SK-N-SH treated with all-trans-retinoic acid at 6 μM for 48 hours (cell line): ENCODE measurements at regions not wholly inside any gene's neighbourhood (a gene's known extent, or its start where the extent isn't known, plus 50 kb on each side); places are given as distances from the start of the nearest gene placed in this dataset.

Experiments
- ATAC-seq: fragments of 200-7000 bp; cut with Tn5 transposase; 3 replicates; pipeline ENCODE4 v1.9.1; 2020; ENCODE audit warnings: mild to moderate bottlenecking, moderate library complexity
- ARNTL ChIP-seq: fragments of 450-650 bp; formaldehyde crosslinking; IDR thresholded peaks from 2 replicates; pipeline ENCODE4 v1.5.0; 2020; ENCODE audit warnings: low read depth, mild to moderate bottlenecking, moderate library complexity, borderline replicate concordance
- BACH2 ChIP-seq: fragments of 250-450 bp; sonication (Bioruptor Pico); IDR thresholded peaks from 2 replicates; pipeline ENCODE4 v1.9.0; 2021; ENCODE audit warnings: mild to moderate bottlenecking, borderline replicate concordance
- CSDC2 ChIP-seq: fragments of 250-450 bp; sonication (Bioruptor Pico); IDR thresholded peaks from 2 replicates; pipeline ENCODE4 v1.5.0; 2020; ENCODE audit warnings: mild to moderate bottlenecking, moderate library complexity
- ESRRG ChIP-seq: fragments of 250-450 bp; sonication (Bioruptor Pico); IDR thresholded peaks from 2 replicates; pipeline ENCODE4 v1.6.1; 2021; ENCODE audit warnings: mild to moderate bottlenecking
- GLIS3 ChIP-seq: fragments of 250-450 bp; sonication (Bioruptor Pico); IDR thresholded peaks from 2 replicates; pipeline ENCODE4 v1.5.0; 2020; ENCODE audit warnings: mild to moderate bottlenecking, moderate library complexity
- OSR1 ChIP-seq: fragments of 250-450 bp; sonication (Bioruptor Pico); IDR thresholded peaks from 2 replicates; pipeline ENCODE4 v1.8.0; 2022; ENCODE audit warnings: moderate library complexity, mild to moderate bottlenecking, inconsistent platforms
- PPARA ChIP-seq: fragments of 250-450 bp; sonication (Bioruptor Pico); IDR thresholded peaks from 2 replicates; pipeline ENCODE4 v1.5.0; 2020; ENCODE audit warnings: mild to moderate bottlenecking, borderline replicate concordance
- RARB ChIP-seq: fragments of 250-450 bp; sonication (Bioruptor Pico); IDR thresholded peaks from 2 replicates; pipeline ENCODE4 v1.8.0; 2021; ENCODE audit warnings: mild to moderate bottlenecking, moderate library complexity
- SNAI2 ChIP-seq: fragments of 250-450 bp; sonication (Bioruptor Pico); IDR thresholded peaks from 2 replicates; pipeline ENCODE4 v1.5.0; 2020; ENCODE audit warnings: mild to moderate bottlenecking, moderate library complexity
- TCF4 ChIP-seq: fragments of 250-450 bp; sonication (Bioruptor Pico); IDR thresholded peaks from 2 replicates; pipeline ENCODE4 v1.8.0; 2021; ENCODE audit warnings: mild to moderate bottlenecking, moderate library complexity, borderline replicate concordance
- ZC3H10 ChIP-seq: fragments of 250-450 bp; sonication (Bioruptor Pico); IDR thresholded peaks from 2 replicates; pipeline ENCODE4 v1.5.1; 2021; ENCODE audit warnings: mild to moderate bottlenecking, moderate library complexity
- ZFP3 ChIP-seq: fragments of 250-450 bp; sonication (Bioruptor Pico); IDR thresholded peaks from 2 replicates; pipeline ENCODE4 v1.5.0; 2020; ENCODE audit warnings: mild to moderate bottlenecking, moderate library complexity
- ZFP30 ChIP-seq: fragments of 450-650 bp; formaldehyde crosslinking; IDR thresholded peaks from 2 replicates; pipeline ENCODE4 v1.5.0; 2022; ENCODE audit warnings: mild to moderate bottlenecking, moderate library complexity
- ZNF565 ChIP-seq: fragments of 450-650 bp; formaldehyde crosslinking; conservative IDR thresholded peaks from 2 replicates; pipeline ENCODE4 v1.5.0; 2020; ENCODE audit warnings: low read depth, mild to moderate bottlenecking, moderate library complexity
- TF ChIP-seq, protein P1 (sequence below): fragments of 250-450 bp; sonication (Bioruptor Pico); IDR thresholded peaks from 2 replicates; pipeline ENCODE4 v1.8.0; 2021; ENCODE audit warnings: low read depth, mild to moderate bottlenecking, moderate library complexity, borderline replicate concordance
- TF ChIP-seq, protein P2 (sequence below): fragments of 250-450 bp; sonication (Bioruptor Pico); IDR thresholded peaks from 2 replicates; pipeline ENCODE4 v1.5.1; 2020; ENCODE audit warnings: low read depth, mild to moderate bottlenecking, moderate library complexity
- TF ChIP-seq, protein P3 (sequence below): fragments of 250-450 bp; sonication (Bioruptor Pico); IDR thresholded peaks from 2 replicates; pipeline ENCODE4 v1.5.1; 2021; ENCODE audit warnings: mild to moderate bottlenecking, moderate library complexity
- TF ChIP-seq, protein P4 (sequence below): fragments of 250-450 bp; sonication (Bioruptor Pico); IDR thresholded peaks from 2 replicates; pipeline ENCODE4 v1.8.0; 2020; ENCODE audit warnings: mild to moderate bottlenecking, moderate library complexity, borderline replicate concordance
- TF ChIP-seq, protein P5 (sequence below): fragments of 250-450 bp; sonication (Bioruptor Pico); IDR thresholded peaks from 2 replicates; pipeline ENCODE4 v1.5.0; 2020; ENCODE audit warnings: mild to moderate bottlenecking, moderate library complexity

DNA sequence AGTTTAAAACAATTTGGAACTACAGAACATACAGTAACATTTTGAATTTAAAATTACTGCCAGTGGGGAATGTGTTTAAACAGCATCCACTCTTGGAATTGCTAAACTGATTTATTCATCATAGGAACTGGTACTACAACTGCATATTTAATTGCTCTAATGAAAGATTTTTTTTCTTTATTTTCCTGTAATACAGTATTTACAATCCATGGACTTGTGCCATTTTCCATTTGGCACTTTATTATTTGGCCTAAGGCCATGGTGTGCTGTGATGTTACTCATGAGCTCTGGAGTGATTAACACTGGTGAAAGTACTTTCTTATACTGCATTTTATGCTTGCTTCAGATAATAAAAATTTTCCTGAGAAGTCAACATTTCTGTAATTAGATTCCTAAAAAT is 69.7 kb upstream of the NUDT6 start (continued):
- TF ChIP-seq, protein P1, sequence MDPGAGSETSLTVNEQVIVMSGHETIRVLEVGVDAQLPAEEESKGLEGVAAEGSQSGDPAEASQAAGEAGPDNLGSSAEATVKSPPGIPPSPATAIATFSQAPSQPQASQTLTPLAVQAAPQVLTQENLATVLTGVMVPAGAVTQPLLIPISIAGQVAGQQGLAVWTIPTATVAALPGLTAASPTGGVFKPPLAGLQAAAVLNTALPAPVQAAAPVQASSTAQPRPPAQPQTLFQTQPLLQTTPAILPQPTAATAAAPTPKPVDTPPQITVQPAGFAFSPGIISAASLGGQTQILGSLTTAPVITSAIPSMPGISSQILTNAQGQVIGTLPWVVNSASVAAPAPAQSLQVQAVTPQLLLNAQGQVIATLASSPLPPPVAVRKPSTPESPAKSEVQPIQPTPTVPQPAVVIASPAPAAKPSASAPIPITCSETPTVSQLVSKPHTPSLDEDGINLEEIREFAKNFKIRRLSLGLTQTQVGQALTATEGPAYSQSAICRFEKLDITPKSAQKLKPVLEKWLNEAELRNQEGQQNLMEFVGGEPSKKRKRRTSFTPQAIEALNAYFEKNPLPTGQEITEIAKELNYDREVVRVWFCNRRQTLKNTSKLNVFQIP (CRISPR knock-in tag): no peak
- no peak for TF ChIP-seq TCF4 (CRISPR knock-in tag)

DNA sequence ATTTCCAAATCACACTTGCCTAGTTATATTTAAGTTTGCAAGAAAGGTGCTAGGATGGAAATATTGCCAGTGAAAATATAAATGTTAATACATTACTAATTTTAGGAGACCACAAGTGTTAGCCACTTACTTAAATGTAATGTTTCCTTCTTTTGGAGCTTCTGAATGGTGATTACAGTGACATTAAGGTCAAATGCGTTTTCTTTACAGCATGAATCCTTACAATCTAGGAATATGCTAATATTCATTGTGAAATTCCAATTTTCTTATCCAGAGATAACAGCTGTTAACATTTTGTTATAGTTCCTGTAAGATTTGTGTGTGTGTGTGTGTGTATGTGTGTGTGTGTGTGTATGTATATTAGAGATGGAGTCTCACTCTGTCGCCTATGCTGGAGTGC is 70.2 kb upstream of the NUDT6 start:
- no peak for ATAC-seq
- TF ChIP-seq ZC3H10 (CRISPR knock-in tag) (no peak), ZFP3 (CRISPR knock-in tag) (no peak), BACH2 (CRISPR knock-in tag) (no peak), RARB (CRISPR knock-in tag) (no peak), ZNF565 (no peak), OSR1 (CRISPR knock-in tag) (no peak), SNAI2 (CRISPR knock-in tag) (no peak), ARNTL (CRISPR knock-in tag) (no peak), ESRRG (no peak), ZFP30 (CRISPR knock-in tag) (no peak), GLIS3 (no peak), PPARA (no peak), CSDC2 (CRISPR knock-in tag) (no peak)
- TF ChIP-seq, protein P2, sequence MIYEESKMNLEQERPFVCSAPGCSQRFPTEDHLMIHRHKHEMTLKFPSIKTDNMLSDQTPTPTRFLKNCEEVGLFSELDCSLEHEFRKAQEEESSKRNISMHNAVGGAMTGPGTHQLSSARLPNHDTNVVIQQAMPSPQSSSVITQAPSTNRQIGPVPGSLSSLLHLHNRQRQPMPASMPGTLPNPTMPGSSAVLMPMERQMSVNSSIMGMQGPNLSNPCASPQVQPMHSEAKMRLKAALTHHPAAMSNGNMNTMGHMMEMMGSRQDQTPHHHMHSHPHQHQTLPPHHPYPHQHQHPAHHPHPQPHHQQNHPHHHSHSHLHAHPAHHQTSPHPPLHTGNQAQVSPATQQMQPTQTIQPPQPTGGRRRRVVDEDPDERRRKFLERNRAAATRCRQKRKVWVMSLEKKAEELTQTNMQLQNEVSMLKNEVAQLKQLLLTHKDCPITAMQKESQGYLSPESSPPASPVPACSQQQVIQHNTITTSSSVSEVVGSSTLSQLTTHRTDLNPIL (CRISPR knock-in tag): no peak
- TF ChIP-seq, protein P1 (CRISPR knock-in tag): no peak
- TF ChIP-seq, protein P3, sequence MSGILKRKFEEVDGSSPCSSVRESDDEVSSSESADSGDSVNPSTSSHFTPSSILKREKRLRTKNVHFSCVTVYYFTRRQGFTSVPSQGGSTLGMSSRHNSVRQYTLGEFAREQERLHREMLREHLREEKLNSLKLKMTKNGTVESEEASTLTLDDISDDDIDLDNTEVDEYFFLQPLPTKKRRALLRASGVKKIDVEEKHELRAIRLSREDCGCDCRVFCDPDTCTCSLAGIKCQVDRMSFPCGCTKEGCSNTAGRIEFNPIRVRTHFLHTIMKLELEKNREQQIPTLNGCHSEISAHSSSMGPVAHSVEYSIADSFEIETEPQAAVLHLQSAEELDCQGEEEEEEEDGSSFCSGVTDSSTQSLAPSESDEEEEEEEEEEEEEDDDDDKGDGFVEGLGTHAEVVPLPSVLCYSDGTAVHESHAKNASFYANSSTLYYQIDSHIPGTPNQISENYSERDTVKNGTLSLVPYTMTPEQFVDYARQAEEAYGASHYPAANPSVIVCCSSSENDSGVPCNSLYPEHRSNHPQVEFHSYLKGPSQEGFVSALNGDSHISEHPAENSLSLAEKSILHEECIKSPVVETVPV (CRISPR knock-in tag): no peak
- TF ChIP-seq, protein P4, sequence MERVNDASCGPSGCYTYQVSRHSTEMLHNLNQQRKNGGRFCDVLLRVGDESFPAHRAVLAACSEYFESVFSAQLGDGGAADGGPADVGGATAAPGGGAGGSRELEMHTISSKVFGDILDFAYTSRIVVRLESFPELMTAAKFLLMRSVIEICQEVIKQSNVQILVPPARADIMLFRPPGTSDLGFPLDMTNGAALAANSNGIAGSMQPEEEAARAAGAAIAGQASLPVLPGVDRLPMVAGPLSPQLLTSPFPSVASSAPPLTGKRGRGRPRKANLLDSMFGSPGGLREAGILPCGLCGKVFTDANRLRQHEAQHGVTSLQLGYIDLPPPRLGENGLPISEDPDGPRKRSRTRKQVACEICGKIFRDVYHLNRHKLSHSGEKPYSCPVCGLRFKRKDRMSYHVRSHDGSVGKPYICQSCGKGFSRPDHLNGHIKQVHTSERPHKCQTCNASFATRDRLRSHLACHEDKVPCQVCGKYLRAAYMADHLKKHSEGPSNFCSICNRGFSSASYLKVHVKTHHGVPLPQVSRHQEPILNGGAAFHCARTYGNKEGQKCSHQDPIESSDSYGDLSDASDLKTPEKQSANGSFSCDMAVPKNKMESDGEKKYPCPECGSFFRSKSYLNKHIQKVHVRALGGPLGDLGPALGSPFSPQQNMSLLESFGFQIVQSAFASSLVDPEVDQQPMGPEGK (CRISPR knock-in tag): no peak
- TF ChIP-seq, protein P5, sequence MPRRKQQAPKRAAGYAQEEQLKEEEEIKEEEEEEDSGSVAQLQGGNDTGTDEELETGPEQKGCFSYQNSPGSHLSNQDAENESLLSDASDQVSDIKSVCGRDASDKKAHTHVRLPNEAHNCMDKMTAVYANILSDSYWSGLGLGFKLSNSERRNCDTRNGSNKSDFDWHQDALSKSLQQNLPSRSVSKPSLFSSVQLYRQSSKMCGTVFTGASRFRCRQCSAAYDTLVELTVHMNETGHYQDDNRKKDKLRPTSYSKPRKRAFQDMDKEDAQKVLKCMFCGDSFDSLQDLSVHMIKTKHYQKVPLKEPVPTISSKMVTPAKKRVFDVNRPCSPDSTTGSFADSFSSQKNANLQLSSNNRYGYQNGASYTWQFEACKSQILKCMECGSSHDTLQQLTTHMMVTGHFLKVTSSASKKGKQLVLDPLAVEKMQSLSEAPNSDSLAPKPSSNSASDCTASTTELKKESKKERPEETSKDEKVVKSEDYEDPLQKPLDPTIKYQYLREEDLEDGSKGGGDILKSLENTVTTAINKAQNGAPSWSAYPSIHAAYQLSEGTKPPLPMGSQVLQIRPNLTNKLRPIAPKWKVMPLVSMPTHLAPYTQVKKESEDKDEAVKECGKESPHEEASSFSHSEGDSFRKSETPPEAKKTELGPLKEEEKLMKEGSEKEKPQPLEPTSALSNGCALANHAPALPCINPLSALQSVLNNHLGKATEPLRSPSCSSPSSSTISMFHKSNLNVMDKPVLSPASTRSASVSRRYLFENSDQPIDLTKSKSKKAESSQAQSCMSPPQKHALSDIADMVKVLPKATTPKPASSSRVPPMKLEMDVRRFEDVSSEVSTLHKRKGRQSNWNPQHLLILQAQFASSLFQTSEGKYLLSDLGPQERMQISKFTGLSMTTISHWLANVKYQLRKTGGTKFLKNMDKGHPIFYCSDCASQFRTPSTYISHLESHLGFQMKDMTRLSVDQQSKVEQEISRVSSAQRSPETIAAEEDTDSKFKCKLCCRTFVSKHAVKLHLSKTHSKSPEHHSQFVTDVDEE (CRISPR knock-in tag): no peak

DNA sequence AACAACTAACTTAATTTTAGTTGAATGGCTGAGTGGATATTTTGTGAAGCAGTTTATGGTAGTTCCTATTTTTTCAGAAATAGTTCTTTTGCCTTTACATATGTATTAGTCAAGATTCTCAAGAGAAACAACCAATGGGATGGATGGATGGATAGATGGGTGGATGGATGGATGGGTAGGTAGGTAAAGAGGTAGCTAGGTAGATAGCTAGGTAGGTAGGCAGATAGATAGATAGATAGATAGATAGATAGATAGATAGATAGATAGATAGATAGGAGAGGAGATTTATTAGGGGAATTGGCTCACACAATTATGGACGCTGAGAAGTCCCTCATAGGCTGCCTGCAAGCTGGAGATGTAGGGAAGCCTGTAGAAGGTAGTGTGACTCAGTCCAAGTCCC is 74.0 kb upstream of the NUDT6 start:
- TF ChIP-seq, protein P5 (CRISPR knock-in tag): no peak
- no peak for TF ChIP-seq CSDC2 (CRISPR knock-in tag)
- TF ChIP-seq, protein P2 (CRISPR knock-in tag): no peak
- ATAC-seq: no peak
